GM18907 (cell line): ENCODE measurements at regions not wholly inside any gene's neighbourhood (a gene's known extent, or its start where the extent isn't known, plus 50 kb on each side); places are given as distances from the start of the nearest gene placed in this dataset.
"Not testable (repeated sequence)": the region's sequence is repeated elsewhere in the genome, so short reads cannot be mapped to it uniquely, and the experiment has no call there.

Experiments
- ATAC-seq: cut with Tn5 transposase; IDR thresholded peaks from one replicate; pipeline ENCODE4 v1.9.1; 2021; ENCODE audit warnings: mild to moderate bottlenecking, moderate library complexity; ENCODE audit not compliant: unreplicated experiment

GRCh38 chr6:130700397-130700796, 126.8 kb upstream of the SMLR1 start:
- no peak for ATAC-seq

- ATAC-seq, result no peak
Observed at GRCh38 chr6:130708338-130708737, 118.9 kb upstream of the SMLR1 start.

GRCh38 chr6:130711641-130712040, 115.6 kb upstream of the SMLR1 start:
- ATAC-seq, result not testable (repeated sequence)

- no peak for ATAC-seq
Observed at GRCh38 chr6:130713144-130713543, 114.1 kb upstream of the SMLR1 start.

GRCh38 chr6:130715058-130715457, 112.1 kb upstream of the SMLR1 start:
- no peak for ATAC-seq

GRCh38 chr6:130716466-130716865, 110.7 kb upstream of the SMLR1 start:
- no peak for ATAC-seq

GRCh38 chr6:130717657-130718056, 109.5 kb upstream of the SMLR1 start:
- ATAC-seq, result no peak

- no peak for ATAC-seq
Observed at GRCh38 chr6:130720076-130720715, 107.0 kb upstream of the SMLR1 start.

- no peak for ATAC-seq
Observed at GRCh38 chr6:130724089-130724488, 103.1 kb upstream of the SMLR1 start.

- ATAC-seq, result no peak
Observed at GRCh38 chr6:130725551-130725950, 101.7 kb upstream of the SMLR1 start.

GRCh38 chr6:130728064-130728463, 99.1 kb upstream of the SMLR1 start:
- not testable (repeated sequence) for ATAC-seq

- ATAC-seq, result no peak
Observed at GRCh38 chr6:130730600-130730999, 96.6 kb upstream of the SMLR1 start.

- ATAC-seq, result no peak
Observed at GRCh38 chr6:130734161-130734560, 93.0 kb upstream of the SMLR1 start.

- no peak for ATAC-seq
Observed at GRCh38 chr6:130740308-130740707, 86.9 kb upstream of the SMLR1 start.

- no peak for ATAC-seq
Observed at GRCh38 chr6:130742131-130742681, 85.0 kb upstream of the SMLR1 start.

- ATAC-seq, result no peak
Observed at GRCh38 chr6:130743175-130743574, 84.0 kb upstream of the SMLR1 start.

- no peak for ATAC-seq
Observed at GRCh38 chr6:130744576-130745366, 82.4 kb upstream of the SMLR1 start.

GRCh38 chr6:130748041-130748440, 79.2 kb upstream of the SMLR1 start:
- no peak for ATAC-seq

GRCh38 chr6:130749402-130749801, 77.8 kb upstream of the SMLR1 start:
- no peak for ATAC-seq

GRCh38 chr6:130752267-130752666, 74.9 kb upstream of the SMLR1 start:
- ATAC-seq, result no peak

GRCh38 chr6:130754786-130755367, 72.3 kb upstream of the SMLR1 start:
- no peak for ATAC-seq
